ENCODE measurements at regions not wholly inside any gene's neighbourhood (a gene's known extent, or its start where the extent isn't known, plus 50 kb on each side); places are given as distances from the start of the nearest gene placed in this dataset.

DNA sequence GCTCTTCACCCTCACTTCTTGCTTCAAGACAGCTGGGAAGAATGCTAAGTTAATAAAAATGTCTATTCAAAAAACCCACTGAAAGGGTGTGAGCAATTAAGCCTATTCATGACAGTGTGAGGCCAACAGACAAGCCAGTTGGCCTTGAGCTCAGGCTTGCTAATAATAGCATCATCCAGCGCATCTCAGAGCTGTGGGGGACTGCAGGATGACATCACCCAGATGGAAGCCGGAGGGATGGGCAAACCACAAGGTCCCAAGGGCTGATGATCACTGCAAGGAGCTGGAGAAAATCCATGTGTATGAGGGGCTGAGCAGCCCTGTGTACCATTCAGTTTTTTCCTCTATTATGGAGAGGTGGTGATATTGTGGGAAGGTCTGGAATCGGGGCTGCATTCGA, 770.4 kb downstream of the TNS3 start:
- FAIRE-seq (no peak), DNase-seq (ENCODE audit: low read depth in 1 of 2, low spot score in 2 of 2) (no peak)
- no peak overlapping the region for H3K56ac ChIP-seq (replicated peaks; ENCODE audit: insufficient read length, low read depth, low read length)
- POLR2A ChIA-PET (ENCODE audit: partially characterized antibody), result no interaction called here
- H2AK5ac ChIP-seq (ENCODE audit: low read depth, low read length), result no peak overlapping the region
- CTCF ChIA-PET (ENCODE audit: partially characterized antibody), result no interaction called here
- H3K23me2 ChIP-seq (ENCODE audit: low read depth, low read length), result no peaks in the 10 kb centered on the region
- H3K79me2 ChIP-seq (ENCODE audit: control insufficient read depth in 1 of 2, insufficient read depth in 2 of 2, low read length in 2 of 2), result no peaks in the 10 kb centered on the region
- H4K5ac ChIP-seq (ENCODE audit: insufficient read length, low read depth, low read length), result no peak overlapping the region
- no peak overlapping the region for H2BK120ac ChIP-seq (replicated peaks; ENCODE audit: low read depth, low read length)
- no peak overlapping the region for H3K27ac ChIP-seq (ENCODE audit: low read depth, low read length)
- WGBS, 2 experiments (ENCODE audit: extremely low coverage in 1 of 2, insufficient coverage in 1 of 2, insufficient read length in 1 of 2, insufficient replicate concordance in 2 of 2, low coverage in 1 of 2, low lambda C conversion rate in 2 of 2, missing lambda C conversion rate in 1 of 2), result 80% methylated on average over 4 of the region's 4 CpGs; no CpG with 5 or more reads in 1 of the 2 experiments
- no peak overlapping the region for H4K91ac ChIP-seq (replicated peaks; ENCODE audit: insufficient read length, low read length)
- H4K8ac ChIP-seq (ENCODE audit: extremely low read depth, insufficient read depth, low read length), result no peak overlapping the region
- H3K4me2 ChIP-seq (ENCODE audit: insufficient read depth in 1 of 2, low read depth in 2 of 2, low read length in 2 of 2), result no peak overlapping the region
- no peak overlapping the region for H3K18ac ChIP-seq (ENCODE audit: extremely low read depth, low read length)
- 0 out of 2 replicates have a peak overlapping the region, but pooled peaks have one; percentile 53 for H2AFZ ChIP-seq (ENCODE audit: low read length)
- H3K4me3 ChIP-seq (ENCODE audit: extremely low read depth in 1 of 4, insufficient read depth in 2 of 4, low read depth in 3 of 4, low read length in 4 of 4), result no peak overlapping the region
- no peak overlapping the region for H2BK5ac ChIP-seq (ENCODE audit: low read depth, low read length)
- no peaks in the 10 kb centered on the region for H3K9me3 ChIP-seq (ENCODE audit: insufficient read depth in 2 of 2, low read depth in 1 of 2, low read length in 1 of 2)
- no peak overlapping the region for H3K23ac ChIP-seq (ENCODE audit: insufficient read length)
- no peaks in the 10 kb centered on the region for H4K20me1 ChIP-seq (replicated peaks in 1 of 2; ENCODE audit: control insufficient read depth in 1 of 2, insufficient read depth in 2 of 2, low read length in 2 of 2)
- H3K9ac ChIP-seq (replicated peaks in 1 of 4; ENCODE audit: extremely low read depth in 1 of 4, low read depth in 3 of 4, low read length in 3 of 4), result no peak overlapping the region
- H3K4ac ChIP-seq (replicated peaks; ENCODE audit: insufficient read length, low read depth, low read length), result no peak overlapping the region
- no peak overlapping the region for H3K14ac ChIP-seq (ENCODE audit: insufficient read length)
- H2BK12ac ChIP-seq (ENCODE audit: low read depth, low read length), result no peak overlapping the region
- H3K79me1 ChIP-seq (ENCODE audit: low read depth, low read length), result no peaks in the 10 kb centered on the region
- no peaks in the 10 kb centered on the region for H3K4me1 ChIP-seq (replicated peaks in 1 of 4; ENCODE audit: control insufficient read depth in 3 of 4, insufficient read depth in 4 of 4, low read length in 3 of 4)
- no peak overlapping the region for H2BK15ac ChIP-seq (ENCODE audit: low read length)
- H3K36me3 ChIP-seq (ENCODE audit: control insufficient read depth in 2 of 4, insufficient read depth in 4 of 4, low read length in 3 of 4), result no peaks in the 10 kb centered on the region
- H2BK20ac ChIP-seq (ENCODE audit: low read length), result no peak overlapping the region
- H3K27me3 ChIP-seq (replicated peaks in 1 of 4; ENCODE audit: control insufficient read depth in 3 of 4, extremely low read depth in 1 of 4, insufficient read depth in 3 of 4, low read length in 3 of 4), result no peaks in the 10 kb centered on the region
- TF ChIP-seq, protein P1, sequence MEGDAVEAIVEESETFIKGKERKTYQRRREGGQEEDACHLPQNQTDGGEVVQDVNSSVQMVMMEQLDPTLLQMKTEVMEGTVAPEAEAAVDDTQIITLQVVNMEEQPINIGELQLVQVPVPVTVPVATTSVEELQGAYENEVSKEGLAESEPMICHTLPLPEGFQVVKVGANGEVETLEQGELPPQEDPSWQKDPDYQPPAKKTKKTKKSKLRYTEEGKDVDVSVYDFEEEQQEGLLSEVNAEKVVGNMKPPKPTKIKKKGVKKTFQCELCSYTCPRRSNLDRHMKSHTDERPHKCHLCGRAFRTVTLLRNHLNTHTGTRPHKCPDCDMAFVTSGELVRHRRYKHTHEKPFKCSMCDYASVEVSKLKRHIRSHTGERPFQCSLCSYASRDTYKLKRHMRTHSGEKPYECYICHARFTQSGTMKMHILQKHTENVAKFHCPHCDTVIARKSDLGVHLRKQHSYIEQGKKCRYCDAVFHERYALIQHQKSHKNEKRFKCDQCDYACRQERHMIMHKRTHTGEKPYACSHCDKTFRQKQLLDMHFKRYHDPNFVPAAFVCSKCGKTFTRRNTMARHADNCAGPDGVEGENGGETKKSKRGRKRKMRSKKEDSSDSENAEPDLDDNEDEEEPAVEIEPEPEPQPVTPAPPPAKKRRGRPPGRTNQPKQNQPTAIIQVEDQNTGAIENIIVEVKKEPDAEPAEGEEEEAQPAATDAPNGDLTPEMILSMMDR (IDR thresholded peaks at IDR 0.05; ENCODE audit: control extremely low read depth in 1 of 3, insufficient read depth in 1 of 3, low read depth in 1 of 3, low read length in 3 of 3), result no peak
- TF ChIP-seq CHD2 (IDR thresholded peaks at IDR 0.05; ENCODE audit: low read length) (no peak), EZH2 (IDR thresholded peaks at IDR 0.05; ENCODE audit: low read depth, low read length, severe bottlenecking) (no peak), SAP30 (IDR thresholded peaks at IDR 0.05; ENCODE audit: insufficient read depth, insufficient replicate concordance, low read length) (no peak), RAD21 (IDR thresholded peaks at IDR 0.05 in 1 of 2, conservative IDR thresholded peaks at IDR 0.05 in 1 of 2; ENCODE audit: low read depth in 2 of 2, low read length in 2 of 2) (no peak), POLR2AphosphoS5 (IDR thresholded peaks at IDR 0.05; ENCODE audit: low read depth, low read length) (no peak), GTF2F1 (IDR thresholded peaks at IDR 0.05; ENCODE audit: borderline replicate concordance, low read depth, low read length) (no peak), BACH1 (IDR thresholded peaks at IDR 0.05; ENCODE audit: low read length) (no peak), EP300 (IDR thresholded peaks at IDR 0.05; ENCODE audit: borderline replicate concordance in 1 of 2, low read depth in 2 of 2, low read length in 2 of 2) (no peak), TAF1 (IDR thresholded peaks at IDR 0.05; ENCODE audit: low read depth, low read length) (no peak), EGR1 (IDR thresholded peaks at IDR 0.05; ENCODE audit: borderline replicate concordance, low read depth, low read length) (no peak)

Measured in H1 (cell line).